Ascending aorta (tissue), 2 donors: ENCODE measurements at regions not wholly inside any gene's neighbourhood (a gene's known extent, or its start where the extent isn't known, plus 50 kb on each side); places are given as distances from the start of the nearest gene placed in this dataset.

ENCODE experiments used
- DNase-seq, 2 donors: peaks; one replicate each; pipeline ENCODE4 v3.0.0-alpha.2; 2019; ENCODE audit warnings: low spot score in 2 of 2
- H3K27ac ChIP-seq, 2 donors: fragments of 200-600 bp; sonication (generic); one replicate each; pipeline ENCODE4 v1.5.1; 2016 to 2017; ENCODE audit warnings: mild to moderate bottlenecking in 1 of 2
- H3K27me3 ChIP-seq: fragments of 200-600 bp; sonication (generic); one replicate; pipeline ENCODE4 v1.5.1; 2017
- H3K36me3 ChIP-seq, 2 donors: fragments of 200-600 bp; sonication (generic); one replicate each; pipeline ENCODE4 v1.5.1; 2016
- H3K4me1 ChIP-seq, 2 donors: fragments of 200-600 bp; sonication (generic); one replicate each; pipeline ENCODE4 v1.5.1; 2016 to 2017; ENCODE audit warnings: mild to moderate bottlenecking in 1 of 2
- H3K4me3 ChIP-seq, 2 donors: fragments of 200-600 bp; sonication (generic); one replicate each; pipeline ENCODE4 v1.5.1; 2016 to 2017; ENCODE audit warnings: mild to moderate bottlenecking in 1 of 2
- H3K9me3 ChIP-seq, 2 donors: fragments of 200-600 bp; sonication (generic); one replicate each; pipeline ENCODE4 v1.5.1; 2016
- intact Hi-C: fragments of 100-400 bp; cut with DNase I; formaldehyde crosslinking; loops from one replicate; pipeline ENCODE4 v1.15.1; 2023
- TF ChIP-seq, protein P1 (sequence below), 3 experiments: fragments of 200-600 bp in 2 of 3; fragments of 450-650 bp in 1 of 3; sonication (generic) in 2 of 3; IDR thresholded peaks; one replicate each; pipeline ENCODE4 v1.5.1; 2016 to 2019; ENCODE audit warnings: antibody characterized with exemption in 3 of 3, mild to moderate bottlenecking in 1 of 3, moderate library complexity in 1 of 3

DNA sequence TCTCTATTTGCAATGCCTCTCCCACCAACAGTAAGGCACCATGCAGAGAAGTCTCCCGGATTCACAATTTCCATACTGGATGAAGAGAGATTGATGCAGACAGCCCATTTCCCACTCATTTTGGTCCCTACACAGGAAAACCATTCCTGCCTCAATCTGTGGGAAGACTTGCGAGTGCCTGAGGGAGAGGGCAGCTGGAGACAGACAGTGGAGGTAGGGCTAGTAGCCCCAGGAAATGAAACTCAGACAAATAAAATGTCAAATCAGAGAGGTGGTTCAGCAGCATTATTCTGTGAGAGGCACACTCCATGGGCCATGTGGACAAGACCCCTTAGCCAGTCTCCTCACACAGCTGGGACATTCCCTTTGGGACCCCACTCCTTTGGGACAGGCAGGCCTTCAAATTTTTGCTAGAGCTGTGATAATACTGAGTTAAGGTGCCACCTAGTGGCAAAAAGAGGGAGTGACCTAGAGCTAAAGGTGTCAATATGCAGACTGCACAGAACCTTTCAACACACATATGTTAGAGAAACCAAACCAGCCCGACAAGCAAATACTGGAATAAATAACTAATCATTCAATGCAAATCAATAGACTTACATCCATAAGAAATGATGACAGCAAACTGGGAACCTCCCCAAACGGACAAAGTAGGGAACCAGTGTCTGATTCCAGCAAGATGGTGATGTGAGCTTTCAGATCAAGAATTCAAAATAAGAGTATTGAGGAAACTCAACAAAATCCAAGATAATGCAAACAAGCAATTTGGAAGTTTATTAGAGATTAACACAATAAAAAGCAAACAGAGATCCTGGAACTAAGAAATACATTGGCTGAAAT is 1865.3 kb upstream of the AGA start:
- TF ChIP-seq, protein P1, sequence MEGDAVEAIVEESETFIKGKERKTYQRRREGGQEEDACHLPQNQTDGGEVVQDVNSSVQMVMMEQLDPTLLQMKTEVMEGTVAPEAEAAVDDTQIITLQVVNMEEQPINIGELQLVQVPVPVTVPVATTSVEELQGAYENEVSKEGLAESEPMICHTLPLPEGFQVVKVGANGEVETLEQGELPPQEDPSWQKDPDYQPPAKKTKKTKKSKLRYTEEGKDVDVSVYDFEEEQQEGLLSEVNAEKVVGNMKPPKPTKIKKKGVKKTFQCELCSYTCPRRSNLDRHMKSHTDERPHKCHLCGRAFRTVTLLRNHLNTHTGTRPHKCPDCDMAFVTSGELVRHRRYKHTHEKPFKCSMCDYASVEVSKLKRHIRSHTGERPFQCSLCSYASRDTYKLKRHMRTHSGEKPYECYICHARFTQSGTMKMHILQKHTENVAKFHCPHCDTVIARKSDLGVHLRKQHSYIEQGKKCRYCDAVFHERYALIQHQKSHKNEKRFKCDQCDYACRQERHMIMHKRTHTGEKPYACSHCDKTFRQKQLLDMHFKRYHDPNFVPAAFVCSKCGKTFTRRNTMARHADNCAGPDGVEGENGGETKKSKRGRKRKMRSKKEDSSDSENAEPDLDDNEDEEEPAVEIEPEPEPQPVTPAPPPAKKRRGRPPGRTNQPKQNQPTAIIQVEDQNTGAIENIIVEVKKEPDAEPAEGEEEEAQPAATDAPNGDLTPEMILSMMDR (IDR thresholded peaks at IDR 0.05) = no peak
- Histone ChIP-seq H3K27ac (no peak overlapping the region), H3K4me3 (no peak overlapping the region), H3K27me3 (no peaks in the 10 kb centered on the region), H3K4me1 (no peaks in the 10 kb centered on the region), H3K36me3 (no peaks in the 10 kb centered on the region), H3K9me3 (peaks cover 0 to 3% of the 10 kb centered on the region in 2 donors)
- intact Hi-C loops = no loop called here
- DNase-seq = no peak

DNA sequence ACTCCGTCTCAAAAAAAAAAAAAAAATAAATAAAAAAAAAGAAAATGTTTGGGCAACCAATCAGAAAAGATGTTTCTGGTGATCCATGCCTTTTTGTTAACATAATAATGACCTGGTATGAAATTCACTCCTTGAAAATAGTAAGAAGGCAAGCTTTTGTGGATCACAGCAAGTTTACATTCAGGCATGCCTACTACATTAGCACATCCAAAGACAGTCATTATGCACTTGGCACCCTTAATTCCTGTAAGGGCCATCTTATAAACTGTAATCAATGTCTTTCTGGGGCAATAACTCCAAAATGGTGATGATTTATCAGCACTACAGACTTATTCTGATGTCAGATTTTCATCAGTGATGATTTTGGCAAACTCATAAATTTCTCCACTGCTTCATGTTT is 1871.6 kb upstream of the AGA start:
- no peaks in the 10 kb centered on the region for H3K36me3 ChIP-seq
- H3K4me1 ChIP-seq = no peaks in the 10 kb centered on the region
- H3K27ac ChIP-seq = no peak overlapping the region
- H3K27me3 ChIP-seq = no peaks in the 10 kb centered on the region
- H3K9me3 ChIP-seq = no peaks in the 10 kb centered on the region
- intact Hi-C loops = no loop called here
- H3K4me3 ChIP-seq = no peak overlapping the region
- TF ChIP-seq, protein P1 (IDR thresholded peaks at IDR 0.05) = no peak
- no peak for DNase-seq

DNA sequence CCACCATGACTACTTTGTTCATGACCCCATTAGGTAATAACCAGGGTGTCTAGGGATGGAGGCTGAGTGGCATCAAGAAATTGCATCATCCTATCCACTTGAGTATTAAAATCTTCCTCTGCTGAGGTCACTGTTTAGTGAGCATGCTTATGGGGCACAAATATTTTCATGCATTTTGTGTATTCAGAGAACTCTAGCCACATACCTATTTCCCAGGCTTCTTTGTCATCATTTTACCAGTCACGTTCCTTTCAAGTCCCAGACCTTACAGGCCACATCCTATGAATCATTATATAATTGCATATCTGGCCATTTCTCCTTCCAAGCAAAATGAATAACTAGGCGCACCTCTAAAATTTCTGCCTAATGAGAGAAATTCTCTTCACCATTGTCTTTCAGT is 1882.9 kb upstream of the AGA start:
- no peaks in the 10 kb centered on the region for H3K36me3 ChIP-seq
- no peak overlapping the region for H3K4me3 ChIP-seq
- H3K27ac ChIP-seq = no peak overlapping the region
- H3K27me3 ChIP-seq = no peaks in the 10 kb centered on the region
- DNase-seq = no peak
- no peaks in the 10 kb centered on the region for H3K4me1 ChIP-seq
- intact Hi-C loops = no loop called here
- no peaks in the 10 kb centered on the region for H3K9me3 ChIP-seq
- TF ChIP-seq, protein P1 (IDR thresholded peaks at IDR 0.05) = no peak

- intact Hi-C loops = no loop called here
- Histone ChIP-seq H3K4me3 (no peak overlapping the region), H3K27me3 (no peaks in the 10 kb centered on the region), H3K36me3 (no peaks in the 10 kb centered on the region), H3K4me1 (no peaks in the 10 kb centered on the region), H3K27ac (no peak overlapping the region), H3K9me3 (no peaks in the 10 kb centered on the region)
- TF ChIP-seq, protein P1 (IDR thresholded peaks at IDR 0.05) = no peak
- DNase-seq = no peak
These were observed 1886.4 kb upstream of the AGA start for GRCh38 chr4:179328627-179329026.

DNA sequence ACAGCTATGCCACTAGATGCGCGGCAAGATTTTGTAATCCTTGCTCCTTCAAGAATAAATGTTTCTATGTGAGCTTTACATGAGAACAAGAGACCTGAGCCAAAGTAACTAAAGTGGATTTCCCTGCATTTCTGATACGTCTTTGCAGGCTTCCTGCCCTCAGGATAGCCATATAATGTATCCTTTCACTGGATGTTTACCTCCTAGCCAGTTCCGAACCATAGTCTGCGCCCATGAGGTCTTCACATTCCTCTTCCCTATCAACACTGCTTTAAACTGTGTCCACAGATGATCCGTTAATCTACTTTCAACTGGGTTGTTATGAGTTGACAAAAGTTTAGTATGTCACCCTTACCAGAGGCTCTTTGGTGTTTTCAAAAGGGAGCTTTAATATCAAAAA is 1889.1 kb upstream of the AGA start:
- H3K4me3 ChIP-seq = no peak overlapping the region
- TF ChIP-seq, protein P1 (IDR thresholded peaks at IDR 0.05) = no peak
- H3K27me3 ChIP-seq = no peaks in the 10 kb centered on the region
- no peaks in the 10 kb centered on the region for H3K9me3 ChIP-seq
- H3K36me3 ChIP-seq = no peaks in the 10 kb centered on the region
- H3K4me1 ChIP-seq = no peaks in the 10 kb centered on the region
- no peak overlapping the region for H3K27ac ChIP-seq
- intact Hi-C loops = no loop called here
- no peak for DNase-seq
